Brain microvascular endothelial cell (primary cell): ENCODE measurements at regions not wholly inside any gene's neighbourhood (a gene's known extent, or its start where the extent isn't known, plus 50 kb on each side); places are given as distances from the start of the nearest gene placed in this dataset.

ENCODE experiments used
- DNase-seq: peaks from one replicate; pipeline ENCODE4 v3.0.0-alpha.2; 2020
- H3K27ac ChIP-seq: fragments of 250-450 bp; sonication (Bioruptor Pico); 2 replicates; pipeline ENCODE4 v1.5.1; 2020; ENCODE audit warnings: mild to moderate bottlenecking, moderate library complexity
- H3K27me3 ChIP-seq: fragments of 250-450 bp; sonication (Bioruptor Pico); replicated peaks from 2 replicates; pipeline ENCODE4 v1.5.1; 2020; ENCODE audit warnings: mild to moderate bottlenecking
- H3K36me3 ChIP-seq: fragments of 250-450 bp; sonication (Bioruptor Pico); replicated peaks from 2 replicates; pipeline ENCODE4 v1.5.1; 2020; ENCODE audit warnings: mild to moderate bottlenecking
- H3K4me3 ChIP-seq: 2 replicates; pipeline ENCODE4 v1.5.1; 2011; ENCODE audit warnings: low read depth, mild to moderate bottlenecking, control low read depth, low read length, moderate library complexity
- in situ Hi-C: cut with HindIII; loops from 2 replicates; pipeline ENCODE4 v1.10.0; 2017; ENCODE audit warnings: low sequenced_read_pairs, low pct_ligation_motif_present
- TF ChIP-seq, protein P1 (sequence below): IDR thresholded peaks from 2 replicates; pipeline ENCODE4 v1.5.1; 2011; ENCODE audit warnings: low read depth, mild to moderate bottlenecking, moderate library complexity, low read length, control low read depth, inconsistent platforms; ENCODE audit errors: missing control alignments

GRCh38 chr12:87660987-87661774, 368.0 kb downstream of the C12orf50 start:
- Histone ChIP-seq H3K36me3 (no peaks in the 10 kb centered on the region), H3K27me3 (no peaks in the 10 kb centered on the region), H3K4me3 (no peak overlapping the region), H3K27ac (no peak overlapping the region)
- no peak for DNase-seq
- TF ChIP-seq, protein P1, sequence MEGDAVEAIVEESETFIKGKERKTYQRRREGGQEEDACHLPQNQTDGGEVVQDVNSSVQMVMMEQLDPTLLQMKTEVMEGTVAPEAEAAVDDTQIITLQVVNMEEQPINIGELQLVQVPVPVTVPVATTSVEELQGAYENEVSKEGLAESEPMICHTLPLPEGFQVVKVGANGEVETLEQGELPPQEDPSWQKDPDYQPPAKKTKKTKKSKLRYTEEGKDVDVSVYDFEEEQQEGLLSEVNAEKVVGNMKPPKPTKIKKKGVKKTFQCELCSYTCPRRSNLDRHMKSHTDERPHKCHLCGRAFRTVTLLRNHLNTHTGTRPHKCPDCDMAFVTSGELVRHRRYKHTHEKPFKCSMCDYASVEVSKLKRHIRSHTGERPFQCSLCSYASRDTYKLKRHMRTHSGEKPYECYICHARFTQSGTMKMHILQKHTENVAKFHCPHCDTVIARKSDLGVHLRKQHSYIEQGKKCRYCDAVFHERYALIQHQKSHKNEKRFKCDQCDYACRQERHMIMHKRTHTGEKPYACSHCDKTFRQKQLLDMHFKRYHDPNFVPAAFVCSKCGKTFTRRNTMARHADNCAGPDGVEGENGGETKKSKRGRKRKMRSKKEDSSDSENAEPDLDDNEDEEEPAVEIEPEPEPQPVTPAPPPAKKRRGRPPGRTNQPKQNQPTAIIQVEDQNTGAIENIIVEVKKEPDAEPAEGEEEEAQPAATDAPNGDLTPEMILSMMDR, result no peak
- in situ Hi-C loops, result no loop called here

DNA sequence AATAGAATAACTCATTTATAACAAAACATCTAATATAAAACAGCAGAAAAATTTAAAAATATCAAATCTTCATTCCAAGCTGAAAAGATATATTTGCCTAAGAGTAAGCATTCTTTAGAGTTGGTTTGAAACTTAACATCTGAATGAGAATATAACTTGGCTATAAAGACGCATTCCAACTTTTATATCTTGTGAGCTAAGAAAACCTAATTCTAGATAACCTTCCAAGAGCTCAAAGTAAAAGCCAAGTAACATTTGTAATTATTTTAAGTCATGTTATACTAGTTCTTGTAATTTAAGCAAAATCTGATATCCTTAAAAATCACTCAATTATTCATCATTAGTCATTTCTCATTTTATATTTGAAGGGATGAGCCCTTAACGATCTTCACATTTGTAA, 368.9 kb downstream of the C12orf50 start:
- TF ChIP-seq, protein P1, result no peak
- Histone ChIP-seq H3K27ac (no peak overlapping the region), H3K4me3 (no peak overlapping the region), H3K27me3 (no peaks in the 10 kb centered on the region), H3K36me3 (no peaks in the 10 kb centered on the region)
- no peak for DNase-seq
- in situ Hi-C loops, result no loop called here

DNA sequence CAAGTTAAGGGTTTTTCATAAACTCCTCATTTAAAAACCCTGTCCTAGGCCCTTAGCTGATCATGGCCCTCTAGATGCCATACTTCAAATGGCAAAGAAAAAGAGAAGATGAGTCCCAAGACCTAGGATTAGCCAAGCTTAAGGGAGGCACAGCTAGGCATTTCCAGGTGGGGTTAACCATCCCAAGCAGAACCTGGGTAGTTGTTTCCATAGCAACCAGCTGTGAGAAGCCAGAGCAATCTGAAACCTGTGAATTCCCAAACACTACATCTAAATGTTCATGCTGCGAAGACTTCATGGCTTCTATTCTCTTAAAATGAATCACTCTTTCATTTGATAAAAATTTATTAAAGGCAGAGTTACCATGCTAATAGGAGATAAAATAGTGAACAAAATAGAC, 372.9 kb downstream of the C12orf50 start:
- Histone ChIP-seq H3K36me3 (no peaks in the 10 kb centered on the region), H3K4me3 (no peak overlapping the region), H3K27me3 (no peaks in the 10 kb centered on the region), H3K27ac (no peak overlapping the region)
- TF ChIP-seq, protein P1, result no peak
- in situ Hi-C loops, result no loop called here
- no peak for DNase-seq

DNA sequence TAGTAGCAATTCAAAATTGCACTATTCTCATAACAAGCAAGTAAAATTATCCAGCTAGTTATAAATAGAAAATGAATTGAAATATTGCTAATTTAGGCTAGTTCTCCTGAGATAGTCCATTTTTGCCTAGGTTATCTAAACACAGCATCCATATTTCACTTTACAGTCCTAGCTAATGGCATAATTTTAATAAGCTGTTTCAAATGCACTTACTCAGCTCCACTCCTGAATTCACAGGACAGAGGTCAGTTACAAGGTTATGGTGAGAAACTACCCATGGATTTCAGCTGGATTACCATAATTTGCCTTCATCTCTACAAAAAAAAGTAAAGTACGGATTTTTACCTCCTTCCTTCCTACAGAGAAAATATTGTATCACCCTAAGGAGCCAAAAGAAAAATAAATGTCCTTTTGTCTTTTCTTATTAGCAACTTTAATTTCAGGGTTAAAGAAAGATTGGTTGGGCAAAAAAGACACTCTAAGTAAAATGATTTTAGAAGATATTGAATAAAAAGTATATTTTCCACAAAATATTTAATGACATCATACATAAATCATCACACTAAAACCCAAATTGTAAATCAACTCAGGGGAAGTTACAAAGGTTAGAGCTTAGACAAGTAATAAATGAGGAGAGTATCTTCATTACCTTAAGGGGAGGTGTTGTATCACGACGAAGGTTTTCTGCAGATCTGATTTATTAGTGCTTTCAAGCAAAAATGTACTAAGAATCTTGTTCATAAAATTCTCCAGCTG, 377.4 kb downstream of the C12orf50 start:
- no peak overlapping the region for H3K4me3 ChIP-seq
- H3K27ac ChIP-seq, result no peak overlapping the region
- no peaks in the 10 kb centered on the region for H3K36me3 ChIP-seq
- no peak for DNase-seq
- in situ Hi-C loops, result no loop called here
- H3K27me3 ChIP-seq, result no peaks in the 10 kb centered on the region
- TF ChIP-seq, protein P1, result no peak

GRCh38 chr12:87642245-87642644, 387.0 kb downstream of the C12orf50 start:
- TF ChIP-seq, protein P1, result no peak
- Histone ChIP-seq H3K36me3 (no peaks in the 10 kb centered on the region), H3K4me3 (no peak overlapping the region), H3K27ac (no peak overlapping the region), H3K27me3 (no peaks in the 10 kb centered on the region)
- no peak for DNase-seq
- in situ Hi-C loops, result no loop called here

GRCh38 chr12:87618199-87618598, 411.0 kb downstream of the C12orf50 start:
- H3K27me3 ChIP-seq, result no peaks in the 10 kb centered on the region
- no peak overlapping the region for H3K27ac ChIP-seq
- TF ChIP-seq, protein P1, result no peak
- in situ Hi-C loops, result no loop called here
- no peaks in the 10 kb centered on the region for H3K36me3 ChIP-seq
- DNase-seq, result no peak
- no peak overlapping the region for H3K4me3 ChIP-seq
